ENCODE measurements at regions not wholly inside any gene's neighbourhood (a gene's known extent, or its start where the extent isn't known, plus 50 kb on each side); places are given as distances from the start of the nearest gene placed in this dataset.
"Not testable (repeated sequence)": the region's sequence is repeated elsewhere in the genome, so short reads cannot be mapped to it uniquely, and the experiment has no call there.

DNA sequence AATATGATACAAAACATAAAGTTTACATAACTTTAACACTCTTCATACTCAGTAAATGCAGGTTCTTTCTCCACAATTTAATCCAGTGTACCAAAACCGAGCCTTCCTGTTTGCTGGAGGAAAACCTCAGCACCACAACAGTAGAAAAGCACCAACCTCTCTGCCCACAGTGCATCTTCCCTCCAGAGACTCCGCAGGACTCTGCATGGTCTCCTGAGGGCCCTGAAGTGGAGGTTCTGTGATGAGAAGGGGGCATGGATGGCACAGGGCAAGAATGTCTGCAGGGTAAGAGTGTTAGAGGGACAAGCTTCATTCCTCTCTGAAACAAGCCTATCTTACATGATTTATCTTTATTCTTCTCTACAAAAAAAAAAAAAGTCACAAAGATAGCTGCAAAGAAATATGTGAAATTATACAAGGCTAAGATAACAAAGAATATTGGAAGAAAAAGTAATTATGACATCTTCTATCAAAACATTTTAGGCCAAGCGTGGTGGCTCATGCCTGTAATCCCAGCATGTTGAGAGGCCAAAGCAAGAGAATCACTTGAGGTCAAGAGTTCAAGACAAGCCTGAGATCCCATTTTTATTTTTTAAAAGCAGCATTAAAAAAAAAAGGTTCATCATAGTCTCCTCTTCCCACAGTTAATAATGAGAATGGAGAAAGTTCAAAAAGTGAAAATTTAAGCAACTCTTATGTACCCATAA is 102.0 kb downstream of the VPREB1 start:
- no peak for DNase-seq (ENCODE audit: low read depth in 2 of 2)

GRCh38 chr22:22348127-22348814 is 103.7 kb downstream of the VPREB1 start:
- no peak for DNase-seq (ENCODE audit: low read depth in 2 of 2)

DNA sequence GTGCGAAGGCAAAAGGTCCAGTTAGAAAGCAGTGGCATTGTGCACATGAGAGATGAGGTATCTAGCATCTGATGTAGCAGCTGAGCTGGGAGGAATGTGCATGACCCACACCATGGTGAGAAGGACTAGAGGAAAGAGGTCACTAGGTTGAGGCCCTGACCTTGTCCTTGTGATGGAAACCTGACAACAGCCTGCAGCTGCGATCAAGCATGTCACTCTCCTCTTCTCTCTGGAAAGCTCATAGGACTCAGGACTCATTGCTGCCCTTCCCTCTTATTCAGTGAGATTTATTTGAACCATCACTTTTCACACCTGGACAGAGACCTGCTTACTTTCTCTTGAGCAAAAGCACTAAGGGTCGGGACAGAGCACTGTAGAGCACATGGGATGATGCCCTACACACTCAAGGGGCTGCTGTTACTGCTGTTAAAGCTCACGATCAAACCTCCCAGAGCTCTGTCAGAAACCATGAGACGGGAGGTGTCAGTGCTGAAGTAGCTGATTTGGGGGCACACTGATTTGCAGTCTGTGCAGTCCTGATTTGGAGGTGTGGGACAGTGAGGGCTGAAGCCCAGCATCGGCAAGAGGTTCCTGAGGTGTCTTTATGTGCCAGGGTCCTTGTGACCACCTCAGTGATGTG is 104.3 kb downstream of the VPREB1 start:
- no peak for DNase-seq (ENCODE audit: low read depth in 2 of 2)

GRCh38 chr22:22349455-22349836 is 104.9 kb downstream of the VPREB1 start:
- no peak for DNase-seq (ENCODE audit: low read depth in 2 of 2)

DNA sequence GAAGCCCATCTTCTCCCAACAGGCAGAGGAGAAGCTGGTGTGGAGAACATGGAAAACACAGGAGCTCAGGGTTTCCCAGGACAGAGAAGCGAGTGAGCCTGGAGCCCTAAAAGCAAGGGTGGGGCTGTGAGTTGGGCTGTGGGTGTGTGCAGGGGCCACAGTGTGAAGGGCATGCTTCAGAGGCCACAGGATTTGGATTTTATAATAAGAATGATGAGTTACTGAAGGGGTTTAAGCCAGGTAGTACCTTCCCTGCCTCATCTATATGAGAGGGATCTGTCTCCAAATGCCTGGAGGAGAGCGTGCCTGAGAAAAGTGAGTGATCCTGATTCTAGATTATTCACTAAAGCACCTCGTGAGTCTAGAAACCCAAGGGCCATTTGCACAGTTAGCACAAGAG is 106.8 kb downstream of the VPREB1 start:
- no peak for DNase-seq (ENCODE audit: low read depth in 2 of 2)

DNA sequence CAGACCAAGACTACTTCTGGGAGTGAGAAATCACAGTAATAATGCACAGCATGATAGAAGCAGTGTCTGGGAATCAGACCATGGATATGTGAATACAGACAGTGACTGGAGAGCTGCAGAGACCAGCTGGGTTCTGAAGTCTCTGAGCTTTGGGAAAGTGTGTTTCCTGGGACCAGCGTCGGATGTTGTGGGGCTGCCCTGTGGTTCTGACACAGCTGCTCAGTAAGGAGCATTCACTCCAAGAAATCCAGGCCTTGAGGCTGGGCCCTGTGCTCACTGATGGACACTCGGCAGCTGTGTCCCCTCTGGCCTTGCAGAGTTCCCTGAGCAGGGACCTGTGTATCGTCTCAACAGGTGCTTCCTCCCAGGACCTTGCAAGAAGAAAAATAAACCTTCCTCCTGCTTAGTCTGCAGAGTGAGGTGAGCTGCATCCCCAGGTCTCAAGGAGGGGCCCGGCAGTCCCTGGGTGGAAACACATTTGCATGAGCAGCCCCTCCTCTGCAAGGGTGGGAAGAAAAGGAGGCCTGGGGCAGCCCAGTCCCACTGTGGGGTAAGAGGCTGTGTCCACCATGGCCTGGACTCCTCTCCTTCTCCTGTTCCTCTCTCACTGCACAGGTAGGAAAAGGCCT is 107.9 kb downstream of the VPREB1 start:
- DNase-seq (ENCODE audit: low read depth in 2 of 2) = no peak

- DNase-seq (ENCODE audit: low read depth in 2 of 2) = no peak
Measured at GRCh38 chr22:22355096-22355834, 110.7 kb downstream of the VPREB1 start.

DNA sequence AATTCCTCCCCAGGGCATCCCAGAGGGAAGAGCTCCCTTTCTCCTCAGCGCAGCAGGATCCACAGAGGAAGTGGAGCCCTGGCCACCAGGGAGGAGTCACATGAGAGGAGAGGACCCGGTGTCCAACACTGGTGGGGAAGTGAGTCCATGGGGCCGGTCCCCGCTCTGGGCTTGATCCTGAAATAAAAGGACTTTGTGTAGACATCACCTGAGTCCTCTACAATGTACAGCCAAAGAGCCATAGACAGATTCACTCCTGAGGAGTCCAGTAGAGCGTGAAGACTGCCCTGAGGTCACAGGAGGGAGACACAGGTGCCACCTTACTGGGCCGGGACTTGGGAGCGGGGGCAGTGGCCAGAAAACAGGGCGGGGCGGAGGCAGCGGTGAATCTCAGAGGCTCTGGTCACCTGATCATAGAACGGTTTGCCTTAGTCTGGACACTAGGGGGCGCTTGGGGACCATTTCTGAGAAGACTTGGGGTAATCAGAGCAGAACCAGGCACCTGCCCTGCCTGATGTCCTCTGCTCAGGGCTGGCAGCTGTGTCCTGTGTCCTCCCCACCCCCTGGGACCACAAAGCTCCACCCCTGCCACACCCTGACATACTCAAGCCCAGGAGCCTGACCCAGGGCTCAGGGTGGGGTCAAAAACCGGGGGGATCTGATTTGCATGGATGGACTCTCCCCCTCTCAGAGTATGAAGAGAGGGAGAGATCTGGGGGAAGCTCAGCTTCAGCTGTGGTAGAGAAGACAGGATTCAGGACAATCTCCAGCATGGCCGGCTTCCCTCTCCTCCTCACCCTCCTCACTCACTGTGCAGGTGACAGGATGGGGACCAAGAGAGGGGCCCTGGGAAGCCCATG is 112.7 kb downstream of the VPREB1 start:
- peak; percentile 29 to 34 for DNase-seq (ENCODE audit: low read depth in 2 of 2)

DNA sequence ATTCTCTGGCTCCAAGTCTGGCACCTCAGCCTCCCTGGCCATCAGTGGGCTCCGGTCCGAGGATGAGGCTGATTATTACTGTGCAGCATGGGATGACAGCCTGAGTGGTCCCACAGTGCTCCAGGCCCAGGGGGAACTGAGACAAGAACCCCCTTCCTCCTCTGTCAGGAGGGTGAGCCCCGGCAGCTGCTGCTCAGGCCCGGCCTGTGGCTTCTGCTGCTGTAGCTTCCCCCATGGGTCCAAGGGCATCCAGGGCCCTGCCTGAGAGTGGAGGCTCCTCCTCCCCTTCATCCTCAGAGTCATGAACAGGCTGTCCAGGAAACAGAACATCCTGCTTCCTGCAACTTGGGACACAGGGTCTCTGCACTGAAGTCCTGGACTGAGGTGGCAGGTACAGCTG is 113.6 kb downstream of the VPREB1 start:
- no peak for DNase-seq (ENCODE audit: low read depth in 2 of 2)

DNA sequence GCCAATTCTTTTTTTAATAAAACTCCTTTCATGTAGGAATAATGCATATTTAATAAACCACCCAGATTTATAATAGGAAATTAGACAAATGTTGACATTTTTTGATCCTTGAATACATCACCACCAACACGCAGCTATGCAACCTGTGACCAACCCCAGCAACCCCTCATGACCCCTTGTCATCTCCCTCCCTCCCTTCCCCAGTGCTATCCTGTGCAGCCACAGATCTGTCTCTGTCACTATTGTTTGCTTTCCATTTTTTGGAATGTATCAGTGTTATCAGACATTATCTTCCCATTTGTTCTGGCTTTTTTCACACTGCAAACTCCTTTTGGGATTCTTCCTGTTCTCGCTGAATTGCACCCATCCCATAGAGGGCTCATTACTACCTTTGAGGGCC is 114.1 kb downstream of the VPREB1 start:
- no peak for DNase-seq (ENCODE audit: low read depth in 2 of 2)

- no peak for DNase-seq (ENCODE audit: low read depth in 2 of 2)
Measured at GRCh38 chr22:22359465-22359864, 114.9 kb downstream of the VPREB1 start.

DNA sequence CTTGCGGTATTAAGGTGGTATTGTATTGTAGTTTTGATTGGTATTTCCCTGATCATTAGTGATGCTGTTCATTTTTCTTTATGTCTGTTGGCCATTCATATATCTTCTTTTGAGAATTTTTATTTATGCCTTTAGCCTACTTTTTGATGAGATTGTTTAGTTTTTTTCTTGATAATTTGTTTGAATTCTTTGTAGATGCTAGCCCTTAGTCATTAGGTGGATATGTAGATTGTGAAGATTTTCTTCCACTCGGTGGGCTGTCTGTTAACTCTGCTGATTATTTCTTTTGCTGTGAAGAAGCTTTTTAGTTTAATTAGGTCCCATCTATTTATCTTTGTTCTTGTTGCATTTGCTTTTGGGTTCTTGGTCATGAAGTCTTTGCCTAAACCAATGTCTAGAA is 115.4 kb downstream of the VPREB1 start:
- no peak for DNase-seq (ENCODE audit: low read depth in 2 of 2)

GRCh38 chr22:22362311-22362710 is 117.7 kb downstream of the VPREB1 start:
- no peak for DNase-seq (ENCODE audit: low read depth in 2 of 2)

GRCh38 chr22:22362936-22363335 is 118.3 kb downstream of the VPREB1 start:
- no peak for DNase-seq (ENCODE audit: low read depth in 2 of 2)

DNA sequence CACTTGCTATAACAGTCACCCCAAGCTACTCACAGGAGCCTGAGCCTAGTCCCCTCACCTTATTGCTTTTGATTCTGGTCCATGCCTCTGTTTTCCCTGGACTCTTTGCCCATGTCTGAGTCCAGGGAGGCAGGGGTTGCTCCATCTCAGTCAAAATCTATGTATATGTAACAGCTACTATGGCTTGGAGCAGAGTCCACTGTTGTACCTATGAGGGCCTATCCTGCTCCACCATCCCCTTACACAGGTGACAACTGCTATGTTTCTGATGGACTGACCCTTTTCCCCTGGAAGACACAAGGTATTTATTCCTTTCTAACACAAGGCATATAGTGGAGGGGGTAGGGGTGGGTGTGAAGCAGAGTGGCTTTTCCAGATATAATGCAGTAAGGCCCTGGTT is 119.6 kb downstream of the VPREB1 start:
- DNase-seq (ENCODE audit: low read depth in 2 of 2) = no peak

DNA sequence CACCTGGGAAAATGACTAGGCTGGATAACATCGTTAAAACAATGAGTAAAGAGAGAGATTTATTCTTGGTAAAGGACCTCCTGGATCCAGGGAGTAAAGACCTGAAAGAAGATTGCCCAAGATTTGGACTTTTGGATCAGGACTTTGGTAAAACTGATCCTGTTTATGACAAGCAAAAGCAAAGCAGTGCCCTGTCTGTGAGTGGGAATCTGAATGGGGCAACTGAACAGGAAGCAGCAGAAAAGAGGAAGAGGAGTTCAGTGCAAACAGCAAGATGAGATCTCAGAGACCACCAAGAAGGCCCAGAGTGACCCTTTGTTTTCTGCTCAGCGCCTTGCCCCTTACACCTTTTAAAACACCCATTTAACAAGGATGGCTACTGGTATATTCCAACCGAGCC is 122.0 kb downstream of the VPREB1 start:
- DNase-seq (ENCODE audit: low read depth in 2 of 2) = no peak

DNA sequence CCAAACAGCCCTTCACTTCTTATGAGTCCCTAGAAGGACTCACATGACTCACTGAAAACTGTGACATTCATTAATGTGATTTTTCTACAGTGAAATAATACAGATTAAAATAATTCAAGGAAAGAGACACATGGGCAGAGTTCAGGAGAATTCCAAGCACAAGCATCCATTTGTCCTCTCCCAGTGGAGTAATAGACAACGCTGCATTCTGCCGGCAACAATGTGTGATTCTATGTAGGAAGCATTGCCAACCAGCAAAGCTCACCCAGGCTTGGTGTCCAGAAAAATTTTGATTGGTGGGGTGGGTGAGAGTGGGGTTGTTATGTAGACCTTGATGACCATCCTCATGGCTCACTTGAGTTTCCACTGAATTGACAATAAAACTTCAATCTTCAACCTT is 123.9 kb downstream of the VPREB1 start:
- no peak for DNase-seq (ENCODE audit: low read depth in 2 of 2)

DNA sequence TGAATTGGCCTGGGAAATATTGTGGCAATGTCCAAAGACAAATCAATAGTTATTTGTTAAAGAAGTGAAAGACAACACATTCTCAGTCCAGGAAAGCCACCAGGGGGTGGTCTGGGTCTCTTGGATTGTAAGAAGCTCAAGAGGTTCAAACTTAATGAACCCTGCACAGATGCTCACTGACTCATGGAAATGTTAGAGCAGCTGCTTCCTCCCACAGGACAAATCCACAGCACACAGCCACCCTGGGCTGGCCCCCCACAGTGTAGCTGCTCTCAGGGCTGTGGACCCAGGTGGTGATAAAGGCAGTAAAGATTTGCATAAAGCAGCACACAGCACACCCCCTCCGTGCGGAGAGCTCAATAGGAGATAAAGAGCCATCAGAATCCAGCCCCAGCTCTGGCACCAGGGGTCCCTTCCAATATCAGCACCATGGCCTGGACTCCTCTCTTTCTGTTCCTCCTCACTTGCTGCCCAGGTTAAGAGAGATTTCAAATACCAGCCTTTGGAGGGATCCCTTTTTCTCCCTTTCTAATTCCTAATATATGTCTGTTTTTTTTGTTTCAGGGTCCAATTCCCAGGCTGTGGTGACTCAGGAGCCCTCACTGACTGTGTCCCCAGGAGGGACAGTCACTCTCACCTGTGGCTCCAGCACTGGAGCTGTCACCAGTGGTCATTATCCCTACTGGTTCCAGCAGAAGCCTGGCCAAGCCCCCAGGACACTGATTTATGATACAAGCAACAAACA is 124.8 kb downstream of the VPREB1 start:
- not testable (repeated sequence) for DNase-seq (ENCODE audit: low read depth in 2 of 2)

DNA sequence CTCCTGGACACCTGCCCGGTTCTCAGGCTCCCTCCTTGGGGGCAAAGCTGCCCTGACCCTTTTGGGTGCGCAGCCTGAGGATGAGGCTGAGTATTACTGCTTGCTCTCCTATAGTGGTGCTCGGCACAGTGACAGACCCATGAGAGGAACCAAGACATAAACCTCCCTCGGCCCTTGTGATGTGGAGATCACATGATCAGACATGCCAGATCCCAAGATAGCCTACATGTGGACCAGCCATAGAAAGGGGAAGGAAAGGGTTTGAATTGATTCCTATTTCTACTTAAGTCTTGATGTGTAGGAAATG is 125.3 kb downstream of the VPREB1 start:
- no peak for DNase-seq (ENCODE audit: low read depth in 2 of 2)

GRCh38 chr22:22371031-22371541 is 126.5 kb downstream of the VPREB1 start:
- no peak for DNase-seq (ENCODE audit: low read depth in 2 of 2)
